Liver (tissue), 8 donors: ENCODE measurements at regions not wholly inside any gene's neighbourhood (a gene's known extent, or its start where the extent isn't known, plus 50 kb on each side); places are given as distances from the start of the nearest gene placed in this dataset.

Source experiments
- DNase-seq: peaks from one replicate; pipeline ENCODE4 v3.0.0-alpha.2; 2017; ENCODE audit warnings: low spot score
- H3K27ac ChIP-seq, 2 donors: one replicate each; pipeline ENCODE4 v1.7.0; 2013; ENCODE audit warnings: inconsistent platforms in 2 of 2, low read length in 2 of 2, control low read depth in 1 of 2, low read depth in 1 of 2, mild to moderate bottlenecking in 1 of 2
- H3K27me3 ChIP-seq, 4 donors: one replicate each; pipeline versions ENCODE4 v1.6.1 to v1.7.0; 2013; ENCODE audit warnings: low read length in 3 of 4, inconsistent platforms in 1 of 4, mild to moderate bottlenecking in 1 of 4, moderate library complexity in 1 of 4; ENCODE audit not compliant: control insufficient read depth in 4 of 4, insufficient read depth in 4 of 4
- H3K36me3 ChIP-seq, 4 donors: one replicate each; pipeline versions ENCODE4 v1.6.1 to v1.7.0; 2013; ENCODE audit warnings: low read length in 3 of 4, mild to moderate bottlenecking in 3 of 4, low read depth in 1 of 4, moderate library complexity in 1 of 4; ENCODE audit not compliant: control insufficient read depth in 4 of 4, insufficient read depth in 3 of 4
- H3K4me1 ChIP-seq, 4 donors: one replicate each; pipeline versions ENCODE4 v1.6.1 to v1.7.0; 2013; ENCODE audit warnings: low read length in 3 of 4, mild to moderate bottlenecking in 3 of 4, moderate library complexity in 1 of 4; ENCODE audit not compliant: control insufficient read depth in 4 of 4, insufficient read depth in 4 of 4
- H3K4me3 ChIP-seq, 3 donors: one replicate each; pipeline versions ENCODE4 v1.6.1 to v1.7.0; 2013; ENCODE audit warnings: low read length in 3 of 3, control low read depth in 1 of 3, low read depth in 1 of 3, mild to moderate bottlenecking in 1 of 3
- H3K9ac ChIP-seq, 2 donors: one replicate each; pipeline ENCODE4 v1.7.0; 2013; ENCODE audit warnings: low read length in 2 of 2, mild to moderate bottlenecking in 2 of 2, moderate library complexity in 2 of 2, control low read depth in 1 of 2, low read depth in 1 of 2
- H3K9me3 ChIP-seq, 4 donors: one replicate each; pipeline versions ENCODE4 v1.6.1 to v1.7.0; 2013; ENCODE audit warnings: low read length in 3 of 4; ENCODE audit not compliant: control insufficient read depth in 4 of 4
- ATF3 ChIP-seq: IDR thresholded peaks from 2 replicates; pipeline ENCODE4 v1.6.1; 2016; ENCODE audit warnings: antibody characterized with exemption
- CTCF ChIP-seq: fragments of 150-350 bp; IDR thresholded peaks from 2 replicates; pipeline ENCODE4 v1.5.1; 2017; ENCODE audit warnings: improper control_type of control experiment, low read depth, low read length; ENCODE audit not compliant: missing input control
- EGR1 ChIP-seq, 2 donors: IDR thresholded peaks; 2 replicates each; pipeline ENCODE4 v1.6.1; 2016 to 2018; ENCODE audit warnings: antibody characterized with exemption in 2 of 2, low read depth in 2 of 2
- FOXA2 ChIP-seq: IDR thresholded peaks from 2 replicates; pipeline ENCODE4 v1.6.1; 2016; ENCODE audit warnings: antibody characterized with exemption
- GABPA ChIP-seq, 2 donors: IDR thresholded peaks in 1 of 2; conservative IDR thresholded peaks in 1 of 2; 2 replicates each; pipeline ENCODE4 v1.6.1; 2016; ENCODE audit warnings: antibody characterized with exemption in 2 of 2, mild to moderate bottlenecking in 1 of 2, moderate library complexity in 1 of 2
- HNF4G ChIP-seq: IDR thresholded peaks from 2 replicates; pipeline ENCODE4 v1.6.1; 2016; ENCODE audit warnings: antibody characterized with exemption
- NR2F2 ChIP-seq: IDR thresholded peaks from 2 replicates; pipeline ENCODE4 v1.6.1; 2016; ENCODE audit warnings: antibody characterized with exemption
- RAD21 ChIP-seq, 2 donors: IDR thresholded peaks; 2 replicates each; pipeline ENCODE4 v1.6.1; 2016; ENCODE audit warnings: antibody characterized with exemption in 2 of 2, mild to moderate bottlenecking in 2 of 2
- REST ChIP-seq: IDR thresholded peaks from 2 replicates; pipeline ENCODE4 v1.6.1; 2016; ENCODE audit warnings: antibody characterized with exemption, mild to moderate bottlenecking
- SP1 ChIP-seq: IDR thresholded peaks from 2 replicates; pipeline ENCODE4 v1.6.1; 2018; ENCODE audit warnings: antibody characterized with exemption, mild to moderate bottlenecking
- TAF1 ChIP-seq: conservative IDR thresholded peaks from 2 replicates; pipeline ENCODE4 v1.6.1; 2016; ENCODE audit warnings: antibody characterized with exemption, mild to moderate bottlenecking
- YY1 ChIP-seq: IDR thresholded peaks from 2 replicates; pipeline ENCODE4 v1.6.1; 2016; ENCODE audit warnings: antibody characterized with exemption, mild to moderate bottlenecking
- ZBTB33 ChIP-seq: IDR thresholded peaks from 2 replicates; pipeline ENCODE4 v1.6.1; 2016; ENCODE audit warnings: antibody characterized with exemption
- WGBS: extraction: QIAGEN DNeasy Blood & Tissue Kit; methylation state at CpG from one replicate; pipeline ENCODE4 v1.1.7; 2013; 5-methylcytosine and 5-hydroxymethylcytosine counted together
- TF ChIP-seq, protein P1 (sequence below): IDR thresholded peaks from 2 replicates; pipeline ENCODE4 v1.6.1; 2016; ENCODE audit warnings: antibody characterized with exemption
- donor health status: healthy.
- donor health status: healthy.
- donor health status: healthy.
- donor health status: healthy.
- donor health status: healthy.

- TF ChIP-seq CTCF (no peak), GABPA (IDR thresholded peaks at IDR 0.05 in 1 of 2, conservative IDR thresholded peaks at IDR 0.05 in 1 of 2) (no peak), ATF3 (no peak)
- TF ChIP-seq, protein P1, sequence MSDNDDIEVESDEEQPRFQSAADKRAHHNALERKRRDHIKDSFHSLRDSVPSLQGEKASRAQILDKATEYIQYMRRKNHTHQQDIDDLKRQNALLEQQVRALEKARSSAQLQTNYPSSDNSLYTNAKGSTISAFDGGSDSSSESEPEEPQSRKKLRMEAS, result no peak
Measured at GRCh38 chr6:164916087-164916486, 393.3 kb downstream of the C6orf118 start (continued).

GRCh38 chr6:164911873-164912580 is 397.4 kb downstream of the C6orf118 start:
- Histone ChIP-seq H3K4me3 (no peak overlapping the region), H3K9me3 (peaks cover 0 to 6% (median 2%) of the 10 kb centered on the region in 4 donors), H3K9ac (no peak overlapping the region), H3K27ac (no peak overlapping the region), H3K27me3 (no peaks in the 10 kb centered on the region), H3K36me3 (peaks cover 0 to 2% (median 0%) of the 10 kb centered on the region in 4 donors), H3K4me1 (no peaks in the 10 kb centered on the region)
- TF ChIP-seq SP1 (no peak), TAF1 (no peak)
- WGBS, result 52% methylated on average over 6 of the region's 6 CpGs
- no peak for DNase-seq

GRCh38 chr6:164911151-164911550 is 398.3 kb downstream of the C6orf118 start:
- TF ChIP-seq EGR1 (IDR thresholded peaks at IDR 0.05; ENCODE audit: low read depth in 2 of 2) (no peak), SP1 (no peak), YY1 (no peak), RAD21 (IDR thresholded peaks at IDR 0.05) (no peak), HNF4G (no peak), REST (no peak), FOXA2 (no peak), ATF3 (no peak), NR2F2 (no peak), ZBTB33 (no peak), CTCF (no peak)
- H3K27me3 ChIP-seq, result no peaks in the 10 kb centered on the region
- 74% methylated on average over 2 of the region's 2 CpGs for WGBS
- H3K4me1 ChIP-seq, result no peaks in the 10 kb centered on the region
- DNase-seq, result no peak
- no peaks in the 10 kb centered on the region for H3K36me3 ChIP-seq
- no peak overlapping the region for H3K27ac ChIP-seq
- no peak overlapping the region for H3K4me3 ChIP-seq
- no peaks in the 10 kb centered on the region for H3K9me3 ChIP-seq
- no peak overlapping the region for H3K9ac ChIP-seq
